ENCODE measurements at regions not wholly inside any gene's neighbourhood (a gene's known extent, or its start where the extent isn't known, plus 50 kb on each side); places are given as distances from the start of the nearest gene placed in this dataset.

- DNase-seq (ENCODE audit: low read depth in 2 of 2): no peak
Measured at GRCh38 chr2:2696733-2697455, 365.8 kb upstream of the MYT1L start.

- DNase-seq (ENCODE audit: low read depth in 2 of 2): no peak
Measured at GRCh38 chr2:2696325-2696724, 365.2 kb upstream of the MYT1L start.

GRCh38 chr2:2694746-2695145, 363.7 kb upstream of the MYT1L start:
- no peak for DNase-seq (ENCODE audit: low read depth in 2 of 2)

GRCh38 chr2:2692599-2693389, 361.7 kb upstream of the MYT1L start:
- no peak for DNase-seq (ENCODE audit: low read depth in 2 of 2)

- no peak for DNase-seq (ENCODE audit: low read depth in 2 of 2)
Measured at GRCh38 chr2:2691419-2691818, 360.3 kb upstream of the MYT1L start.

- no peak for DNase-seq (ENCODE audit: low read depth in 2 of 2)
Measured at GRCh38 chr2:2690985-2691384, 359.9 kb upstream of the MYT1L start.

GRCh38 chr2:2689306-2689705, 358.2 kb upstream of the MYT1L start:
- DNase-seq (ENCODE audit: low read depth in 2 of 2): no peak

- DNase-seq (ENCODE audit: low read depth in 2 of 2): no peak
Measured at GRCh38 chr2:2688254-2688653, 357.2 kb upstream of the MYT1L start.

- no peak for DNase-seq (ENCODE audit: low read depth in 2 of 2)
Measured at GRCh38 chr2:2687745-2688144, 356.7 kb upstream of the MYT1L start.

GRCh38 chr2:2686222-2686621, 355.1 kb upstream of the MYT1L start:
- DNase-seq (ENCODE audit: low read depth in 2 of 2): no peak

GRCh38 chr2:2683606-2684224, 352.6 kb upstream of the MYT1L start:
- no peak for DNase-seq (ENCODE audit: low read depth in 2 of 2)

- no peak for DNase-seq (ENCODE audit: low read depth in 2 of 2)
Measured at GRCh38 chr2:2682700-2683342, 351.7 kb upstream of the MYT1L start.

GRCh38 chr2:2681711-2682251, 350.7 kb upstream of the MYT1L start:
- no peak for DNase-seq (ENCODE audit: low read depth in 2 of 2)

- DNase-seq (ENCODE audit: low read depth in 2 of 2): no peak
Measured at GRCh38 chr2:2681085-2681484, 350.0 kb upstream of the MYT1L start.

GRCh38 chr2:2674831-2675230, 343.8 kb upstream of the MYT1L start:
- no peak for DNase-seq (ENCODE audit: low read depth in 2 of 2)

GRCh38 chr2:2673406-2673805, 342.3 kb upstream of the MYT1L start:
- DNase-seq (ENCODE audit: low read depth in 2 of 2): no peak

GRCh38 chr2:2672249-2672648, 341.2 kb upstream of the MYT1L start:
- DNase-seq (ENCODE audit: low read depth in 2 of 2): no peak

GRCh38 chr2:2671826-2672225, 340.8 kb upstream of the MYT1L start:
- no peak for DNase-seq (ENCODE audit: low read depth in 2 of 2)

- DNase-seq (ENCODE audit: low read depth in 2 of 2): no peak
Measured at GRCh38 chr2:2669316-2669715, 338.2 kb upstream of the MYT1L start.

GRCh38 chr2:2668681-2669265, 337.7 kb upstream of the MYT1L start:
- DNase-seq (ENCODE audit: low read depth in 2 of 2): no peak

- no peak for DNase-seq (ENCODE audit: low read depth in 2 of 2)
Measured at GRCh38 chr2:2667690-2668089, 336.6 kb upstream of the MYT1L start.

- no peak for DNase-seq (ENCODE audit: low read depth in 2 of 2)
Measured at GRCh38 chr2:2665834-2666133, 334.7 kb upstream of the MYT1L start.

Data from stimulated activated CD4-positive, alpha-beta T cell treated with anti-CD3 and anti-CD28 coated beads, Interleukin-4, amount 100 ng/mL, for 48 hours (primary cell).